GM19328 (cell line): ENCODE measurements at regions not wholly inside any gene's neighbourhood (a gene's known extent, or its start where the extent isn't known, plus 50 kb on each side); places are given as distances from the start of the nearest gene placed in this dataset.

Source experiments
- ATAC-seq: cut with Tn5 transposase; IDR thresholded peaks from one replicate; pipeline ENCODE4 v1.9.1; 2021; ENCODE audit warnings: mild to moderate bottlenecking, moderate library complexity; ENCODE audit not compliant: unreplicated experiment

GRCh38 chr5:2307631-2308030 is 424.9 kb upstream of the IRX4 start:
- no peak for ATAC-seq

GRCh38 chr5:2306711-2307110 is 424.0 kb upstream of the IRX4 start:
- no peak for ATAC-seq

GRCh38 chr5:2303431-2304100 is 420.8 kb upstream of the IRX4 start:
- ATAC-seq: no peak

GRCh38 chr5:2302169-2302568 is 419.4 kb upstream of the IRX4 start:
- no peak for ATAC-seq

- no peak for ATAC-seq
These were observed 418.3 kb upstream of the IRX4 start for GRCh38 chr5:2300861-2301574.

- no peak for ATAC-seq
These were observed 417.7 kb upstream of the IRX4 start for GRCh38 chr5:2300421-2300820.

- no peak for ATAC-seq
These were observed 416.9 kb upstream of the IRX4 start for GRCh38 chr5:2299388-2300220.

GRCh38 chr5:2298781-2299180 is 416.1 kb upstream of the IRX4 start:
- no peak for ATAC-seq

- ATAC-seq: no peak
These were observed 415.3 kb upstream of the IRX4 start for GRCh38 chr5:2297991-2298390.

GRCh38 chr5:2295476-2295875 is 412.8 kb upstream of the IRX4 start:
- ATAC-seq: no peak

- ATAC-seq: no peak
These were observed 411.2 kb upstream of the IRX4 start for GRCh38 chr5:2293906-2294305.

- ATAC-seq: no peak
These were observed 408.6 kb upstream of the IRX4 start for GRCh38 chr5:2291146-2291840.

GRCh38 chr5:2289380-2289779 is 406.7 kb upstream of the IRX4 start:
- no peak for ATAC-seq

- no peak for ATAC-seq
These were observed 406.2 kb upstream of the IRX4 start for GRCh38 chr5:2288968-2289367.

GRCh38 chr5:2288466-2288865 is 405.7 kb upstream of the IRX4 start:
- no peak for ATAC-seq

GRCh38 chr5:2286250-2286649 is 403.5 kb upstream of the IRX4 start:
- ATAC-seq: no peak

GRCh38 chr5:2284678-2285077 is 402.0 kb upstream of the IRX4 start:
- no peak for ATAC-seq

GRCh38 chr5:2283481-2284045 is 400.8 kb upstream of the IRX4 start:
- no peak for ATAC-seq

- no peak for ATAC-seq
These were observed 400.2 kb upstream of the IRX4 start for GRCh38 chr5:2282893-2283292.

GRCh38 chr5:2282034-2282690 is 399.4 kb upstream of the IRX4 start:
- ATAC-seq: no peak
